ENCODE measurements at regions not wholly inside any gene's neighbourhood (a gene's known extent, or its start where the extent isn't known, plus 50 kb on each side); places are given as distances from the start of the nearest gene placed in this dataset.

- TF ChIP-seq, protein P1, sequence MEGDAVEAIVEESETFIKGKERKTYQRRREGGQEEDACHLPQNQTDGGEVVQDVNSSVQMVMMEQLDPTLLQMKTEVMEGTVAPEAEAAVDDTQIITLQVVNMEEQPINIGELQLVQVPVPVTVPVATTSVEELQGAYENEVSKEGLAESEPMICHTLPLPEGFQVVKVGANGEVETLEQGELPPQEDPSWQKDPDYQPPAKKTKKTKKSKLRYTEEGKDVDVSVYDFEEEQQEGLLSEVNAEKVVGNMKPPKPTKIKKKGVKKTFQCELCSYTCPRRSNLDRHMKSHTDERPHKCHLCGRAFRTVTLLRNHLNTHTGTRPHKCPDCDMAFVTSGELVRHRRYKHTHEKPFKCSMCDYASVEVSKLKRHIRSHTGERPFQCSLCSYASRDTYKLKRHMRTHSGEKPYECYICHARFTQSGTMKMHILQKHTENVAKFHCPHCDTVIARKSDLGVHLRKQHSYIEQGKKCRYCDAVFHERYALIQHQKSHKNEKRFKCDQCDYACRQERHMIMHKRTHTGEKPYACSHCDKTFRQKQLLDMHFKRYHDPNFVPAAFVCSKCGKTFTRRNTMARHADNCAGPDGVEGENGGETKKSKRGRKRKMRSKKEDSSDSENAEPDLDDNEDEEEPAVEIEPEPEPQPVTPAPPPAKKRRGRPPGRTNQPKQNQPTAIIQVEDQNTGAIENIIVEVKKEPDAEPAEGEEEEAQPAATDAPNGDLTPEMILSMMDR (IDR thresholded peaks at IDR 0.05), result no peak
- TF ChIP-seq POLR2A (IDR thresholded peaks at IDR 0.05), result no peak
Measured at GRCh38 chr18:46362533-46362932, 258.3 kb downstream of the HAUS1 start.
